Panc1 (cell line): ENCODE measurements at regions not wholly inside any gene's neighbourhood (a gene's known extent, or its start where the extent isn't known, plus 50 kb on each side); places are given as distances from the start of the nearest gene placed in this dataset.

Source experiments
- ATAC-seq: fragments of 200-7000 bp; cut with Tn5 transposase; 2 replicates; pipeline ENCODE4 v1.9.1; 2020; ENCODE audit warnings: mild to moderate bottlenecking, moderate library complexity
- BruUV-seq: library from RNA; stranded (reverse); fragments of 400-500 nt; replicated peaks from 2 replicates; lab custom pipeline; 2021; lab: Mats Ljungman, UMichigan
- CTCF ChIA-PET: fragments of 300-600 bp; sonication (Branson Sonifier 250); formaldehyde crosslinking; loops from one replicate; lab custom pipeline; 2022; ENCODE audit warnings: antibody characterized with exemption; lab: Charles Lee
- POLR2A ChIA-PET: fragments of 300-600 bp; sonication (Branson Sonifier 250); formaldehyde crosslinking; loops from one replicate; lab custom pipeline; 2022; ENCODE audit warnings: antibody characterized with exemption; lab: Charles Lee
- DNase-seq: peaks from one replicate; pipeline ENCODE4 v3.0.0-alpha.2; 2010; ENCODE audit warnings: low read depth, low spot score
- H3K27ac ChIP-seq: 2 replicates; pipeline ENCODE4 v1.5.1; 2011; ENCODE audit warnings: mild to moderate bottlenecking, low read length, inconsistent platforms
- H3K27me3 ChIP-seq: fragments of 200-500 bp; sonication (Bioruptor generic); 2 replicates; pipeline ENCODE4 v1.6.0; 2014; ENCODE audit warnings: low read length, inconsistent platforms; ENCODE audit not compliant: control insufficient read depth, insufficient read depth
- H3K36me3 ChIP-seq: fragments of 200-500 bp; sonication (Bioruptor generic); 2 replicates; pipeline ENCODE4 v1.5.1; 2014; ENCODE audit warnings: inconsistent platforms, mild to moderate bottlenecking, low read length, moderate library complexity; ENCODE audit not compliant: control insufficient read depth, insufficient read depth
- H3K4me1 ChIP-seq: 2 replicates; pipeline ENCODE4 v1.5.1; 2011; ENCODE audit warnings: inconsistent platforms, mild to moderate bottlenecking, low read length, moderate library complexity; ENCODE audit not compliant: control insufficient read depth, insufficient read depth
- H3K4me3 ChIP-seq, 2 experiments: 2 replicates each; pipeline ENCODE4 v1.5.1; 2011 to 2012; ENCODE audit warnings: low read depth in 2 of 2, low read length in 2 of 2, mild to moderate bottlenecking in 2 of 2, inconsistent platforms in 1 of 2, moderate library complexity in 1 of 2
- H3K9me3 ChIP-seq: fragments of 200-500 bp; sonication (Bioruptor generic); 2 replicates; pipeline ENCODE4 v1.5.1; 2014; ENCODE audit warnings: low read depth, mild to moderate bottlenecking, inconsistent platforms, low read length, moderate library complexity; ENCODE audit not compliant: control insufficient read depth, insufficient read depth
- POLR2AphosphoS5 ChIP-seq: IDR thresholded peaks from 2 replicates; pipeline ENCODE4 v1.6.1; 2012; ENCODE audit warnings: mild to moderate bottlenecking, low read depth, low read length, moderate library complexity
- SIN3A ChIP-seq: IDR thresholded peaks from 2 replicates; pipeline ENCODE4 v1.6.1; 2012; ENCODE audit warnings: low read depth, mild to moderate bottlenecking, low read length, moderate library complexity, borderline replicate concordance; ENCODE audit not compliant: insufficient read depth
- TCF7L2 ChIP-seq: IDR thresholded peaks from 2 replicates; pipeline ENCODE4 v1.6.1; 2011; ENCODE audit warnings: mild to moderate bottlenecking, low read depth, low read length, inconsistent platforms
- in situ Hi-C: cut with HindIII; loops from 2 replicates; pipeline ENCODE4 v1.10.0; 2016; ENCODE audit warnings: low sequenced_read_pairs, low pct_unique_long_range_greater_than_20kb
- intact Hi-C: fragments of 100-400 bp; cut with micrococcal nuclease; formaldehyde crosslinking; loops from one replicate; pipeline ENCODE4 v1.10.0; 2022; ENCODE audit not compliant: unreplicated experiment
- TF ChIP-seq, protein P1 (sequence below): fragments of 450-650 bp; IDR thresholded peaks from 2 replicates; pipeline ENCODE4 v1.5.1; 2017; ENCODE audit warnings: mild to moderate bottlenecking
- TF ChIP-seq, protein P2 (sequence below), 2 experiments: IDR thresholded peaks; 2 replicates each; pipeline ENCODE4 v1.6.1; 2011 to 2012; ENCODE audit warnings: low read depth in 2 of 2, control low read depth in 1 of 2, low read length in 1 of 2, mild to moderate bottlenecking in 1 of 2, moderate library complexity in 1 of 2; ENCODE audit not compliant: insufficient read depth in 1 of 2

DNA sequence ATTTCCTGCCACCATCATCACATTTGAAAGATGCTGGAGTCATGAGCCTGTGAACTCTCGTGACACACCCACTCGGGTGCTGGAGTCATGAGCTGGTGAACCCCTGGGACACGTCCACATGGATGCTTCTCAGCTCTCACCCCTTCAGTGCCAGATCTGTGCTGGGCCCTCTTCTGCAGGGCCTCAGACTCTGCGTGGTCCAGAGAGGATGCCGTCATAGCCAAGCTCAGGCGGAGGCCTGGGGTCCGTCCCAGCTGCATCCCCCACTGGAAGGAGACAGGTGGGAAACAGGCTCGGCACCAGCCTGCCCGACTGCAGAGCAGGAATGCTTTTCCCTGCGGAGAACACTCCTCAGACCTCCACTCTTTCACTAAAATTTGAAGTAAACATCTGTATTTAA, 156.5 kb upstream of the PPP2R2D start:
- intact Hi-C loops (no loop called here), in situ Hi-C loops (no loop called here)
- ATAC-seq = no peak
- no peaks in the 10 kb centered on the region for H3K9me3 ChIP-seq
- no peak for DNase-seq
- TF ChIP-seq, protein P1, sequence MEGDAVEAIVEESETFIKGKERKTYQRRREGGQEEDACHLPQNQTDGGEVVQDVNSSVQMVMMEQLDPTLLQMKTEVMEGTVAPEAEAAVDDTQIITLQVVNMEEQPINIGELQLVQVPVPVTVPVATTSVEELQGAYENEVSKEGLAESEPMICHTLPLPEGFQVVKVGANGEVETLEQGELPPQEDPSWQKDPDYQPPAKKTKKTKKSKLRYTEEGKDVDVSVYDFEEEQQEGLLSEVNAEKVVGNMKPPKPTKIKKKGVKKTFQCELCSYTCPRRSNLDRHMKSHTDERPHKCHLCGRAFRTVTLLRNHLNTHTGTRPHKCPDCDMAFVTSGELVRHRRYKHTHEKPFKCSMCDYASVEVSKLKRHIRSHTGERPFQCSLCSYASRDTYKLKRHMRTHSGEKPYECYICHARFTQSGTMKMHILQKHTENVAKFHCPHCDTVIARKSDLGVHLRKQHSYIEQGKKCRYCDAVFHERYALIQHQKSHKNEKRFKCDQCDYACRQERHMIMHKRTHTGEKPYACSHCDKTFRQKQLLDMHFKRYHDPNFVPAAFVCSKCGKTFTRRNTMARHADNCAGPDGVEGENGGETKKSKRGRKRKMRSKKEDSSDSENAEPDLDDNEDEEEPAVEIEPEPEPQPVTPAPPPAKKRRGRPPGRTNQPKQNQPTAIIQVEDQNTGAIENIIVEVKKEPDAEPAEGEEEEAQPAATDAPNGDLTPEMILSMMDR = no peak
- TF ChIP-seq TCF7L2 (no peak), POLR2AphosphoS5 (no peak), SIN3A (no peak)
- TF ChIP-seq, protein P2, sequence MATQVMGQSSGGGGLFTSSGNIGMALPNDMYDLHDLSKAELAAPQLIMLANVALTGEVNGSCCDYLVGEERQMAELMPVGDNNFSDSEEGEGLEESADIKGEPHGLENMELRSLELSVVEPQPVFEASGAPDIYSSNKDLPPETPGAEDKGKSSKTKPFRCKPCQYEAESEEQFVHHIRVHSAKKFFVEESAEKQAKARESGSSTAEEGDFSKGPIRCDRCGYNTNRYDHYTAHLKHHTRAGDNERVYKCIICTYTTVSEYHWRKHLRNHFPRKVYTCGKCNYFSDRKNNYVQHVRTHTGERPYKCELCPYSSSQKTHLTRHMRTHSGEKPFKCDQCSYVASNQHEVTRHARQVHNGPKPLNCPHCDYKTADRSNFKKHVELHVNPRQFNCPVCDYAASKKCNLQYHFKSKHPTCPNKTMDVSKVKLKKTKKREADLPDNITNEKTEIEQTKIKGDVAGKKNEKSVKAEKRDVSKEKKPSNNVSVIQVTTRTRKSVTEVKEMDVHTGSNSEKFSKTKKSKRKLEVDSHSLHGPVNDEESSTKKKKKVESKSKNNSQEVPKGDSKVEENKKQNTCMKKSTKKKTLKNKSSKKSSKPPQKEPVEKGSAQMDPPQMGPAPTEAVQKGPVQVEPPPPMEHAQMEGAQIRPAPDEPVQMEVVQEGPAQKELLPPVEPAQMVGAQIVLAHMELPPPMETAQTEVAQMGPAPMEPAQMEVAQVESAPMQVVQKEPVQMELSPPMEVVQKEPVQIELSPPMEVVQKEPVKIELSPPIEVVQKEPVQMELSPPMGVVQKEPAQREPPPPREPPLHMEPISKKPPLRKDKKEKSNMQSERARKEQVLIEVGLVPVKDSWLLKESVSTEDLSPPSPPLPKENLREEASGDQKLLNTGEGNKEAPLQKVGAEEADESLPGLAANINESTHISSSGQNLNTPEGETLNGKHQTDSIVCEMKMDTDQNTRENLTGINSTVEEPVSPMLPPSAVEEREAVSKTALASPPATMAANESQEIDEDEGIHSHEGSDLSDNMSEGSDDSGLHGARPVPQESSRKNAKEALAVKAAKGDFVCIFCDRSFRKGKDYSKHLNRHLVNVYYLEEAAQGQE (IDR thresholded peaks at IDR 0.05; ENCODE audit: insufficient read depth in 1 of 2, low read depth in 2 of 2, low read length in 1 of 2) = no peak
- H3K36me3 ChIP-seq = no peaks in the 10 kb centered on the region
- no peak overlapping the region for H3K27ac ChIP-seq
- POLR2A ChIA-PET = no interaction called here
- peaks cover 4% of the 10 kb centered on the region; the same call in 1 of the 2 replicates for H3K27me3 ChIP-seq
- CTCF ChIA-PET = no interaction called here
- H3K4me1 ChIP-seq = peaks cover 3% of the 10 kb centered on the region; the same call in 1 of the 2 replicates
- H3K4me3 ChIP-seq = no peak overlapping the region
- no TSS peak for BruUV-seq

GRCh38 chr10:131745591-131745990, 155.2 kb upstream of the PPP2R2D start:
- no peak for ATAC-seq
- peaks cover 4% of the 10 kb centered on the region; the same call in 1 of the 2 replicates for H3K27me3 ChIP-seq
- BruUV-seq = no TSS peak
- ChIA-PET CTCF (no interaction called here), POLR2A (no interaction called here)
- H3K9me3 ChIP-seq = no peaks in the 10 kb centered on the region
- DNase-seq = no peak
- TF ChIP-seq SIN3A = no peak
- no peak for TF ChIP-seq TCF7L2
- TF ChIP-seq, protein P1 = no peak
- TF ChIP-seq, protein P2 (IDR thresholded peaks at IDR 0.05; ENCODE audit: insufficient read depth in 1 of 2, low read depth in 2 of 2, low read length in 1 of 2) = no peak
- TF ChIP-seq POLR2AphosphoS5 = no peak
- intact Hi-C loops = no loop called here
- H3K4me1 ChIP-seq = peaks cover 3% of the 10 kb centered on the region; the same call in 1 of the 2 replicates
- in situ Hi-C loops = no loop called here
- no peak overlapping the region for H3K27ac ChIP-seq
- H3K4me3 ChIP-seq = no peak overlapping the region
- H3K36me3 ChIP-seq = no peaks in the 10 kb centered on the region
